ENCODE measurements at regions not wholly inside any gene's neighbourhood (a gene's known extent, or its start where the extent isn't known, plus 50 kb on each side); places are given as distances from the start of the nearest gene placed in this dataset.

GRCh38 chr2:48069769-48070168 lies 163.5 kb upstream of the FBXO11 start:
- TF ChIP-seq CTCF (IDR thresholded peaks at IDR 0.05; ENCODE audit: poor library complexity) (no peak), EZH2 (IDR thresholded peaks at IDR 0.05; ENCODE audit: borderline replicate concordance) (no peak)

All from hepatocyte (in vitro differentiated cells).